ENCODE measurements at regions not wholly inside any gene's neighbourhood (a gene's known extent, or its start where the extent isn't known, plus 50 kb on each side); places are given as distances from the start of the nearest gene placed in this dataset.

DNA sequence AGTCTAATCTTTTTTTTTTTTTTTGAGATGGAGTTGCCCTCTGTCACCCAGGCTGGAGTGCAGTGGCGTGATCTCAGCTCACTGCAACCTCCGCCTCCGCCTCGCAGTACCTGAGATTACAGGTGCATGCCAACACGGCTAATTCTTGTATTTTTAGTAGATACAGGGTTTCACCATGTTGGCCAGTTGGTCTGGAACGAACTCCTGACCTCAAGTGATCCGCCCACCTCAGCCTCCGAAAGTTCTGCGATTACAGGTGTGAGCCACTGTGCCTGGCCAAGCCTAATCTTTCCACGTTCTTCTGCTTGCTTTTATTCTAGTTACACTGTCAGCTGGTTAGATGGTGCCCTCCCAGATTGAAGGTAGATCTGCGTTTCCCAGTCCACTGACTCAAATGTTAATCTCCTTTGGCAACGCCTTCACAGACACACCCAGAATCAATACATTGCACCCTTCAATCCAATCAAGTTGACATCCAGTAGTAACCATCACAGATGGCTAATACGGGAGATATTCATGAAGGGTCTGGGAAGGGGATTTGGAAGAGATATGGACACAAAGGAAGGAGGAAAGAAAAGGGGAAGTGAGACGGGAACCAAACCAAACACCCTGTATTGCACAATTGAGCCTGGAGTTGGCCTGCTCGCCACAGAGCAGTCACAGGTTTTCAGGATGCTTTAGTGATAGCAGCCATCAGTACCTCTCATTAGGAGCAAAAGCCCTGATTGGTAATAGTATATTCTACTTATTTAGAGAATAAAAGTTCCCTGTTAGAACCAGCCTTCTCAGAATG is 229.8 kb downstream of the PIK3C3 start:
- Histone ChIP-seq H3K36me3 (ENCODE audit: control insufficient read depth in 1 of 2, insufficient read depth in 2 of 2, low read length in 2 of 2) (no peaks in the 10 kb centered on the region), H3K27me3 (ENCODE audit: control insufficient read depth in 1 of 2, insufficient read depth in 2 of 2, low read length in 2 of 2) (no peaks in the 10 kb centered on the region), H3K27ac (ENCODE audit: low read depth, low read length) (no peak overlapping the region), H3K4me3 (ENCODE audit: low read depth in 1 of 2, low read length in 2 of 2) (no peak overlapping the region), H3K4me1 (ENCODE audit: control insufficient read depth in 1 of 2, insufficient read depth in 2 of 2, low read length in 2 of 2) (no peaks in the 10 kb centered on the region), H3K9ac (ENCODE audit: low read depth in 1 of 2, low read length in 2 of 2) (no peak overlapping the region), H3K9me3 (ENCODE audit: control insufficient read depth in 1 of 2, low read length in 2 of 2) (no peaks in the 10 kb centered on the region)

DNA sequence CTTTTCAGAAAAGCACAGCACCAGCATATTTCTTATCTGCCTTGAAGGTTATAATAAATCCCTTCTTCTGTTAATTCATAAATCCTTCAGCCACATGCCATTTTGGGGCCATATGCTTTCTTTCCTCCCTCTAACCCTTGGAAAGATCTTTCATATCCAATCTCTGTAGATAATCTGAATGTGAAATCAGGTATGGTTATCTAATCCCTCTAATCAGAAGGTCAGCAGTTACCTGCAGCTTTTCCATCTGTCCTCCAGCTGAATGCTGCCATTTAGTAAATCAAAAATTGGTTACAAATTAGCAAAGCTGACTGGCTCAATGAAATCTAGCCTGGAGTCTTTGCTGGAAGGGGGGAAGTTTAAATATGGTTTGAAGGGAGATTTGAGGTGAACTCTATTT is 230.5 kb downstream of the PIK3C3 start:
- Histone ChIP-seq H3K4me3 (ENCODE audit: low read depth in 1 of 2, low read length in 2 of 2) (no peak overlapping the region), H3K9me3 (ENCODE audit: control insufficient read depth in 1 of 2, low read length in 2 of 2) (no peaks in the 10 kb centered on the region), H3K9ac (ENCODE audit: low read depth in 1 of 2, low read length in 2 of 2) (no peak overlapping the region), H3K27ac (ENCODE audit: low read depth, low read length) (no peak overlapping the region), H3K27me3 (ENCODE audit: control insufficient read depth in 1 of 2, insufficient read depth in 2 of 2, low read length in 2 of 2) (no peaks in the 10 kb centered on the region), H3K4me1 (ENCODE audit: control insufficient read depth in 1 of 2, insufficient read depth in 2 of 2, low read length in 2 of 2) (no peaks in the 10 kb centered on the region), H3K36me3 (ENCODE audit: control insufficient read depth in 1 of 2, insufficient read depth in 2 of 2, low read length in 2 of 2) (no peaks in the 10 kb centered on the region)

DNA sequence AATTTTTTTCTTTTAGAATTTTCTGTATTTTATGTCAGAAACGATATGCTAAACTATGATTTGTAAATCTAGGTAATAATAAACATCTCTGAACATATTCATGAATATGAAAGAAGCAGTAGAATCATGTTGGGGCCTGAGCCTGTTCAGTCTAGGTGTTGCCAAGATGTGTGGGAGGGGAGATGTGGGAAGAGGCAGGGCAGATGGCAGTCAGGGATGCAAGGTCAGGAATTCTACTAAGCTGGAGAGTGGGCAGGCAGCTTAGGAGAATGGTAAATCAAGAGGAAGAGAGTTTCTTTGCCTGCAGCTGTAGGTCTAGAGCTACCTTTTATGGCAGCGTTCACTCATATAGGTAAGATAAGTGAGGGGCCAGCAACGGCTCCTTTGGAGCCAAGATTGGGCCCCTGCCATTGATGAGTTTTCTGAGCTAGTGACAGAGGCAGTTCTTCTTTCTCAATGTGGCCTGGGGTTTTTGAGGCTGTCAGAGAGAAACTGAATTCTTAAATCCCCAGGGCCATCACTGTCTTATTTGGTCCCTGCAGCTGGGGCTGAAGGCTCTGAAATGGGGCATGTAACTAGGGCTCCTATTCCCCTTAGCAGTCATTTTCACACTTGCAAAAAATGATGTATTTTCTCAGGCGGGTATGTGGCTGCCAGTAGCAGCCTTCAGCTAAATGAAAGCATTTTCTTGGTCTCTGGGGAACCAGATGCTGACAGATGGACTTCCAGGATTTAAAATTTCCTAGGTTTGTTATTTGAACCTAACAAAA is 232.8 kb downstream of the PIK3C3 start:
- Histone ChIP-seq H3K36me3 (ENCODE audit: control insufficient read depth in 1 of 2, insufficient read depth in 2 of 2, low read length in 2 of 2) (no peaks in the 10 kb centered on the region), H3K4me1 (ENCODE audit: control insufficient read depth in 1 of 2, insufficient read depth in 2 of 2, low read length in 2 of 2) (no peaks in the 10 kb centered on the region), H3K9ac (ENCODE audit: low read depth in 1 of 2, low read length in 2 of 2) (no peak overlapping the region), H3K27me3 (ENCODE audit: control insufficient read depth in 1 of 2, insufficient read depth in 2 of 2, low read length in 2 of 2) (no peaks in the 10 kb centered on the region), H3K27ac (ENCODE audit: low read depth, low read length) (no peak overlapping the region), H3K9me3 (ENCODE audit: control insufficient read depth in 1 of 2, low read length in 2 of 2) (no peaks in the 10 kb centered on the region), H3K4me3 (ENCODE audit: low read depth in 1 of 2, low read length in 2 of 2) (no peak overlapping the region)

DNA sequence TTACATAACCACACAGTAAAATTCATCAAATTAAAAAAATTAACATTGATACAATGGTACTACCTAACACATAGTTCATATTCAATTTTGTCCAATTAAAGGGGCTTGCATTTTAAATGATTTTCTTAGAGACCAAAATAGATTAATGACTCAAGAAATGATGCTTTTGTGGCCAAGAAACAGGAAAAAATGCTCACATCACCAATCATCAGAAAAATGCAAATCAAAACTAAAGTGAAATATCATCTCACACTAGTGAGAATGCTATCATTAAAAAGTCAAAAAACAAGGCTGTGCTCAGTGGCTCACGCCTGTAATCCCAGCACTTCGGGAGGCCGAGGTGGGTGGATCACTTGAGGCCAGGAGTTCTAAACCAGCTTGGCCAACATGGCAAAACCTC is 235.6 kb downstream of the PIK3C3 start:
- H3K27me3 ChIP-seq (ENCODE audit: control insufficient read depth in 1 of 2, insufficient read depth in 2 of 2, low read length in 2 of 2): no peaks in the 10 kb centered on the region
- no peak overlapping the region for H3K9ac ChIP-seq (ENCODE audit: low read depth in 1 of 2, low read length in 2 of 2)
- H3K27ac ChIP-seq (ENCODE audit: low read depth, low read length): no peak overlapping the region
- no peaks in the 10 kb centered on the region for H3K36me3 ChIP-seq (ENCODE audit: control insufficient read depth in 1 of 2, insufficient read depth in 2 of 2, low read length in 2 of 2)
- H3K4me1 ChIP-seq (ENCODE audit: control insufficient read depth in 1 of 2, insufficient read depth in 2 of 2, low read length in 2 of 2): no peaks in the 10 kb centered on the region
- no peak overlapping the region for H3K4me3 ChIP-seq (ENCODE audit: low read depth in 1 of 2, low read length in 2 of 2)
- no peaks in the 10 kb centered on the region for H3K9me3 ChIP-seq (ENCODE audit: control insufficient read depth in 1 of 2, low read length in 2 of 2)

DNA sequence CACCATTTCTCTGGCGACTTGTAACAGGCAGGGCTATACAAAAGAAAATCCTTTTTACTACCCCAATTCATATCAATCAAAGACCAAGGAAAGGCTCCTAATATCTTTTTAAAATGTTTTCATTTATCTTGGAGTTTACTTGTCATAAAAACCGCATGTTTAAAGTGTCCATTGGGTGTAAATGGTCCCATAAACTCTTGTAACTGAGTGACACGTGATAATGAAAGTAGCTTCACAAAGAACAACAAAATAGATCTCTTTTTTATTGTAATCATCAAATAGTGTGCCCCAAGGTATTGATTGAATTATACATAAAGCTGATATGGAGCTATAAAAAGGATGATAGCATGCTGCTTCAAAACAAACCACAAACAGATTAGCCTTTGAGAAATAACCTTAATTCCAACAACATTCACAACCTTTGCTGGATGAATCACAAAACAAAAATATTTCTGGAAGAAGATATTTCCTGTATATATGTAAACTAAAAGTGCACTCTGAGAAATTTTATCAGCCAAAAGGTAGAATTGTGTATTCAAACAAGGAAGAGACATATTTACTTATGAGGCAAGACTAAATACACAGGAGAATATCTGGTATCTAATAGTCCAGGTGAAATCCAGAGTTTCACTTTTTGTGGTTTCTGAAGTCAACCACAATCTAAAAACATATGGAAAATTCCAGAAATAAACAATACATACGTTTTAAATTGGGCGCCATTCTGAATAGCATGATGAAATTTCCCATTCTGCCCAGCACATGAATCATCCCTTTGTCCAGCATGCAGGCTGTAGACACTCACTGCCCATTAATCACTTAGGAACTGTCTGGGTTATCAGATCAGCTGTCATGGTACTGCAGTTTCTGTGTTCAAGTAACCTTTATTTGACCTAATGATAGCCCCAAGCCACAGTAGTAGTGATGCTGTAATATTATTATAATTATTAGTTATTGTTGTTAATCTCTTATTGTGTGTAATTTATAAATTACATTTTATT is 237.5 kb downstream of the PIK3C3 start:
- H3K4me3 ChIP-seq (ENCODE audit: low read depth in 1 of 2, low read length in 2 of 2): no peak overlapping the region
- H3K4me1 ChIP-seq (ENCODE audit: control insufficient read depth in 1 of 2, insufficient read depth in 2 of 2, low read length in 2 of 2): no peaks in the 10 kb centered on the region
- no peaks in the 10 kb centered on the region for H3K9me3 ChIP-seq (ENCODE audit: control insufficient read depth in 1 of 2, low read length in 2 of 2)
- H3K9ac ChIP-seq (ENCODE audit: low read depth in 1 of 2, low read length in 2 of 2): no peak overlapping the region
- H3K27ac ChIP-seq (ENCODE audit: low read depth, low read length): no peak overlapping the region
- no peaks in the 10 kb centered on the region for H3K36me3 ChIP-seq (ENCODE audit: control insufficient read depth in 1 of 2, insufficient read depth in 2 of 2, low read length in 2 of 2)
- no peaks in the 10 kb centered on the region for H3K27me3 ChIP-seq (ENCODE audit: control insufficient read depth in 1 of 2, insufficient read depth in 2 of 2, low read length in 2 of 2)

DNA sequence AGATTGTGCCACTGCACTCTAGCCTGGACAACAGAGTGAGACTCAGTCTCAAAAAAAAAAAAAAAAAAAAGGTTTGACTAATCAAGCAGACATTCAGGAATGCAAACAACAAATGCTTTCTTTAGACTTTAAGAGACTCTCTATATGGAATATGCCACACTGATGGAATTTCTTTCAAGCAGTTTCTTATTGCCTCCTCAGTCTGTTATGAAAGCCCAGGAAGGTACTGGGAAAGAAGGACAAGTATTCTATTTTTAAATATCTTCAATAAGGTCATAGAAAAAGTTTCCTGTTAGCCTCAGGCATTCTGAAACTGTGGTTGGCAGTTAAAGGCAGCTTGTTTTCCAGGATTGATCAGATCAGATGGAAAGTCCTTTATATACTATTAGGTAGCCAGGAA is 241.6 kb downstream of the PIK3C3 start:
- no peak overlapping the region for H3K4me3 ChIP-seq (ENCODE audit: low read depth in 1 of 2, low read length in 2 of 2)
- no peak overlapping the region for H3K27ac ChIP-seq (ENCODE audit: low read depth, low read length)
- H3K4me1 ChIP-seq (ENCODE audit: control insufficient read depth in 1 of 2, insufficient read depth in 2 of 2, low read length in 2 of 2): no peaks in the 10 kb centered on the region
- no peaks in the 10 kb centered on the region for H3K36me3 ChIP-seq (ENCODE audit: control insufficient read depth in 1 of 2, insufficient read depth in 2 of 2, low read length in 2 of 2)
- H3K9ac ChIP-seq (ENCODE audit: low read depth in 1 of 2, low read length in 2 of 2): no peak overlapping the region
- H3K9me3 ChIP-seq (ENCODE audit: control insufficient read depth in 1 of 2, low read length in 2 of 2): no peaks in the 10 kb centered on the region
- H3K27me3 ChIP-seq (ENCODE audit: control insufficient read depth in 1 of 2, insufficient read depth in 2 of 2, low read length in 2 of 2): no peaks in the 10 kb centered on the region

DNA sequence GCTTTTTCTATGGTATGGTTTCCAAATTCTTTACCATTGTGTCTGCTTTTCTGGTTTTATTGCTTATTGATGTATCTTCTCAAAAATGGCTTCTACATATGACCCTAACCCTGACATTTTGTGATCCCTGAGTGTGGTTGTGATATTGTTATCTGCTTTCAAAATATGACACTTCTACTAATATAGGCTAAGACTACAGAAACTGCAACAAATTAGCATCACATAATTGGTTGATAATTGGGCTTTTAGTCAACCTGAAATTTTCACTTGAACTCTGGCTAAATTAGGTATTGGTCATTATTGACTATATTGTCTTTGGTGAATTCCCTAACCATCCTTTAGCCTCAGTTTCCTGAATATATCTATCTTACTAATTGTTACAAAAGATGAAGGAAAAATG is 246.1 kb downstream of the PIK3C3 start:
- H3K9ac ChIP-seq (ENCODE audit: low read depth in 1 of 2, low read length in 2 of 2): no peak overlapping the region
- H3K9me3 ChIP-seq (ENCODE audit: control insufficient read depth in 1 of 2, low read length in 2 of 2): no peaks in the 10 kb centered on the region
- no peak overlapping the region for H3K27ac ChIP-seq (ENCODE audit: low read depth, low read length)
- H3K4me3 ChIP-seq (ENCODE audit: low read depth in 1 of 2, low read length in 2 of 2): no peak overlapping the region
- H3K27me3 ChIP-seq (ENCODE audit: control insufficient read depth in 1 of 2, insufficient read depth in 2 of 2, low read length in 2 of 2): no peaks in the 10 kb centered on the region
- no peaks in the 10 kb centered on the region for H3K4me1 ChIP-seq (ENCODE audit: control insufficient read depth in 1 of 2, insufficient read depth in 2 of 2, low read length in 2 of 2)
- no peaks in the 10 kb centered on the region for H3K36me3 ChIP-seq (ENCODE audit: control insufficient read depth in 1 of 2, insufficient read depth in 2 of 2, low read length in 2 of 2)

GRCh38 chr18:42211201-42211600 is 256.2 kb downstream of the PIK3C3 start:
- Histone ChIP-seq H3K4me3 (ENCODE audit: low read depth in 1 of 2, low read length in 2 of 2) (no peak overlapping the region), H3K9ac (ENCODE audit: low read depth in 1 of 2, low read length in 2 of 2) (no peak overlapping the region), H3K27me3 (ENCODE audit: control insufficient read depth in 1 of 2, insufficient read depth in 2 of 2, low read length in 2 of 2) (no peaks in the 10 kb centered on the region), H3K9me3 (ENCODE audit: control insufficient read depth in 1 of 2, low read length in 2 of 2) (no peaks in the 10 kb centered on the region), H3K27ac (ENCODE audit: low read depth, low read length) (no peak overlapping the region), H3K36me3 (ENCODE audit: control insufficient read depth in 1 of 2, insufficient read depth in 2 of 2, low read length in 2 of 2) (no peaks in the 10 kb centered on the region), H3K4me1 (ENCODE audit: control insufficient read depth in 1 of 2, insufficient read depth in 2 of 2, low read length in 2 of 2) (no peaks in the 10 kb centered on the region)

DNA sequence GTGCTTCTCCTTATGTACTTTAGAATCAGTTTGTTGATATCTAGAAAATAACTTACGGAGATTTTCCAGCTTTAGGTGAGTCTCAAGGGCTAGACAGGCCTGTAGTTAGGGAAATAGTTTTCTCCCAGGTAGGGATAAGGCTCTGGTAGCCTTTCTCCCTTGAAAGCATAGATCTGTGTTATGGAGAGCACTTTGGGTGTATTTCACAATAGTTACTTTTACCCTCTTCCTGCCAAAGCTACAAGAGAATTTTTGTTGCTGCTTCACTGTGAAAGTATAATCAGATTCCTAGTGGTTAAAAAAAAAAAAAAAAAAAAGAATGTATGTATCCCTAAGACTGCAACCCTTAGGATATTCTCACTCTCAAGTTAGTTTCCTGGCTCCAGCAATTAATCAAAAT is 267.5 kb downstream of the PIK3C3 start:
- Histone ChIP-seq H3K27me3 (ENCODE audit: control insufficient read depth in 1 of 2, insufficient read depth in 2 of 2, low read length in 2 of 2) (no peaks in the 10 kb centered on the region), H3K9me3 (ENCODE audit: control insufficient read depth in 1 of 2, low read length in 2 of 2) (no peaks in the 10 kb centered on the region), H3K9ac (ENCODE audit: low read depth in 1 of 2, low read length in 2 of 2) (no peak overlapping the region), H3K27ac (ENCODE audit: low read depth, low read length) (no peak overlapping the region), H3K4me3 (ENCODE audit: low read depth in 1 of 2, low read length in 2 of 2) (no peak overlapping the region), H3K36me3 (ENCODE audit: control insufficient read depth in 1 of 2, insufficient read depth in 2 of 2, low read length in 2 of 2) (no peaks in the 10 kb centered on the region), H3K4me1 (ENCODE audit: control insufficient read depth in 1 of 2, insufficient read depth in 2 of 2, low read length in 2 of 2) (no peaks in the 10 kb centered on the region)

DNA sequence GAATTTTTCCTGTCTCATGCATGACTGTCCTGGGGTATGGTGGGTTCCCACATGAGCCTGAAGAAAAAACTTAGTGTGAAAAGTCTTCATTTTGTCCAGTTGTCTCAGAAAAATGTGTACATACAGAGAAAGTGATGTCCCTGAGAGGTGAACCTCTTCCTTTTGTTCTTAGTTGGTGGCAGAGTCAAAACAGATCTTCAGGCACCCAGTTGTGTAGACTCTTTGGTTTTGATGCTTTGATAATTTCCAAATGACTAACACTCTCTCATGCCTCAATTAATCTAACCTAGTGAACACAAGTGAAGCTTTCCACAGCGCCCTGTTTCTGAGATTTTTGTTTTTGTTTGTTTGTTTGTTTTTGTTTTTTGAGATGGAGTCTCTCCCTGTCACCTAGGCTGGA is 273.5 kb downstream of the PIK3C3 start:
- H3K27ac ChIP-seq (ENCODE audit: low read depth, low read length): no peak overlapping the region

More for the DNA sequence above, 273.5 kb downstream of the PIK3C3 start:
- no peak overlapping the region for H3K9ac ChIP-seq (ENCODE audit: low read depth in 1 of 2, low read length in 2 of 2)
- H3K27me3 ChIP-seq (ENCODE audit: control insufficient read depth in 1 of 2, insufficient read depth in 2 of 2, low read length in 2 of 2): no peaks in the 10 kb centered on the region
- H3K9me3 ChIP-seq (ENCODE audit: control insufficient read depth in 1 of 2, low read length in 2 of 2): no peaks in the 10 kb centered on the region
- no peaks in the 10 kb centered on the region for H3K4me1 ChIP-seq (ENCODE audit: control insufficient read depth in 1 of 2, insufficient read depth in 2 of 2, low read length in 2 of 2)
- H3K4me3 ChIP-seq (ENCODE audit: low read depth in 1 of 2, low read length in 2 of 2): no peak overlapping the region
- H3K36me3 ChIP-seq (ENCODE audit: control insufficient read depth in 1 of 2, insufficient read depth in 2 of 2, low read length in 2 of 2): no peaks in the 10 kb centered on the region
